Chondrocyte (in vitro differentiated cells): ENCODE measurements at regions not wholly inside any gene's neighbourhood (a gene's known extent, or its start where the extent isn't known, plus 50 kb on each side); places are given as distances from the start of the nearest gene placed in this dataset.

Experiments used
- DNase-seq: peaks from one replicate; pipeline ENCODE4 v3.0.0; 2021; ENCODE audit warnings: mixed read lengths, low spot score
- H3K27ac Mint-ChIP-seq: one replicate; pipeline ENCODE4 v1.8.0; 2021; ENCODE audit warnings: mild to moderate bottlenecking, moderate library complexity, mixed read lengths; ENCODE audit not compliant: unreplicated experiment
- H3K27me3 Mint-ChIP-seq: 2 replicates; pipeline ENCODE4 v1.8.0; 2021; ENCODE audit warnings: low read depth, mixed read lengths
- H3K36me3 Mint-ChIP-seq: 2 replicates; pipeline ENCODE4 v1.8.0; 2021; ENCODE audit warnings: low read depth, mixed read lengths
- H3K4me1 Mint-ChIP-seq: 2 replicates; pipeline ENCODE4 v1.8.0; 2021; ENCODE audit warnings: low read depth, mild to moderate bottlenecking, mixed read lengths
- H3K4me3 Mint-ChIP-seq: one replicate; pipeline ENCODE4 v1.8.0; 2021; ENCODE audit warnings: mild to moderate bottlenecking, moderate library complexity, mixed read lengths; ENCODE audit not compliant: unreplicated experiment
- H3K9me3 Mint-ChIP-seq: 2 replicates; pipeline ENCODE4 v1.8.0; 2021; ENCODE audit warnings: low read depth, mixed read lengths
- TF ChIP-seq, protein P1 (sequence below): fragments of 200-600 bp; sonication (generic); IDR thresholded peaks from 2 replicates; pipeline ENCODE4 v1.5.0; 2021; ENCODE audit warnings: antibody characterized with exemption, mild to moderate bottlenecking, moderate library complexity

DNA sequence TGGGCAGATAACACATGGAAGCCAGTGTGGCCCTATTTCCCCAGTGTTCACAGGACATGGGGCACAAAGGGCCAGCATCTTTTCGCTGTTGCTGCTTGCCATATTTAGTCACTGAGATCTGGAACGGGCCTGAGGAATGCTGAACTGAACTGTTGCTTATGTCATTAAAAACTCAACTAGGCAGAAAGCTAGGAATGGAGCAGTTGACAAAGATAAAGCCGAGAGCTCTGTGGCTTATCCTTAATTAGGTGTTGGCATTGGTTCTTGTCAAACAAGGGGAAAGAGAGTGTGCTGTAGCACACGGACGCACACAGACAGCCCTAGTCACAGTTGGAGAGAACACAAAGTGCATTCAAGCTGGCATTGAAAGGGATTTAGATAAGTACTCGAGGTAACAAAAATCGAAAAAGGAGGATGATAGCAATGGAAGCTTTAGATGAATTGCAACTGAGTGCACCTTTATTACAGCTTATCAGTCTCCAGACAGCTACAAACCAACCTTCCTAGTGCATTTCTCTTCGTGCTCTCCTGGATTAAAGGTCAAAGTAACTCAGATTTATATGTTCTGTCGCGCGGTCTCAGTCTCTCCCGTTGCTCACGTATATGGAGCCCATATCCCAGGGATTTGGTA lies 450.2 kb upstream of the ZNF608 start:
- TF ChIP-seq, protein P1, sequence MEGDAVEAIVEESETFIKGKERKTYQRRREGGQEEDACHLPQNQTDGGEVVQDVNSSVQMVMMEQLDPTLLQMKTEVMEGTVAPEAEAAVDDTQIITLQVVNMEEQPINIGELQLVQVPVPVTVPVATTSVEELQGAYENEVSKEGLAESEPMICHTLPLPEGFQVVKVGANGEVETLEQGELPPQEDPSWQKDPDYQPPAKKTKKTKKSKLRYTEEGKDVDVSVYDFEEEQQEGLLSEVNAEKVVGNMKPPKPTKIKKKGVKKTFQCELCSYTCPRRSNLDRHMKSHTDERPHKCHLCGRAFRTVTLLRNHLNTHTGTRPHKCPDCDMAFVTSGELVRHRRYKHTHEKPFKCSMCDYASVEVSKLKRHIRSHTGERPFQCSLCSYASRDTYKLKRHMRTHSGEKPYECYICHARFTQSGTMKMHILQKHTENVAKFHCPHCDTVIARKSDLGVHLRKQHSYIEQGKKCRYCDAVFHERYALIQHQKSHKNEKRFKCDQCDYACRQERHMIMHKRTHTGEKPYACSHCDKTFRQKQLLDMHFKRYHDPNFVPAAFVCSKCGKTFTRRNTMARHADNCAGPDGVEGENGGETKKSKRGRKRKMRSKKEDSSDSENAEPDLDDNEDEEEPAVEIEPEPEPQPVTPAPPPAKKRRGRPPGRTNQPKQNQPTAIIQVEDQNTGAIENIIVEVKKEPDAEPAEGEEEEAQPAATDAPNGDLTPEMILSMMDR, result no peak
- Mint-ChIP-seq H3K9me3 (no peaks in the 10 kb centered on the region), H3K27me3 (no peaks in the 10 kb centered on the region), H3K4me3 (no peak overlapping the region), H3K4me1 (peaks cover 24% of the 10 kb centered on the region), H3K36me3 (no peaks in the 10 kb centered on the region), H3K27ac (no peak overlapping the region)
- no peak for DNase-seq

DNA sequence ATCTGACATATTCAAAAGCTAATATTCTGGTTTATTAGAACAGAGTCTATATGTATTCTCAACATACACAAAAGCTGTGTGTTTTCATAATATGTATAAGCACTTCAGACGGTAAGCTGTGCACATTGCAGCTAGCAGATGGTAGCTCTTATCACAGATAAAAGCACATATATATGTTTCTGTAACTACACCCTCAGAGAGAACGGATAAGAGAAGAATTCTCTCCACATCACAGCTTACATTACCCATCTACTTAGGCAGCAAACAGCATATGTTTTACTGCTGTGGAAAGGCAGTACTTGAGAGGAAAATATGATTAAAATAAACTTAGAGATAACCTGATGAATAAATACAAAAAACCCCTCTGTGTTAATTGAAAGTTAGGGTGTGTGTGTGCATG lies 450.9 kb upstream of the ZNF608 start:
- H3K27me3 Mint-ChIP-seq, result no peaks in the 10 kb centered on the region
- peaks cover 24% of the 10 kb centered on the region for H3K4me1 Mint-ChIP-seq
- no peak overlapping the region for H3K27ac Mint-ChIP-seq
- H3K36me3 Mint-ChIP-seq, result no peaks in the 10 kb centered on the region
- no peak overlapping the region for H3K4me3 Mint-ChIP-seq
- TF ChIP-seq, protein P1, result no peak
- H3K9me3 Mint-ChIP-seq, result no peaks in the 10 kb centered on the region
- DNase-seq, result no peak

DNA sequence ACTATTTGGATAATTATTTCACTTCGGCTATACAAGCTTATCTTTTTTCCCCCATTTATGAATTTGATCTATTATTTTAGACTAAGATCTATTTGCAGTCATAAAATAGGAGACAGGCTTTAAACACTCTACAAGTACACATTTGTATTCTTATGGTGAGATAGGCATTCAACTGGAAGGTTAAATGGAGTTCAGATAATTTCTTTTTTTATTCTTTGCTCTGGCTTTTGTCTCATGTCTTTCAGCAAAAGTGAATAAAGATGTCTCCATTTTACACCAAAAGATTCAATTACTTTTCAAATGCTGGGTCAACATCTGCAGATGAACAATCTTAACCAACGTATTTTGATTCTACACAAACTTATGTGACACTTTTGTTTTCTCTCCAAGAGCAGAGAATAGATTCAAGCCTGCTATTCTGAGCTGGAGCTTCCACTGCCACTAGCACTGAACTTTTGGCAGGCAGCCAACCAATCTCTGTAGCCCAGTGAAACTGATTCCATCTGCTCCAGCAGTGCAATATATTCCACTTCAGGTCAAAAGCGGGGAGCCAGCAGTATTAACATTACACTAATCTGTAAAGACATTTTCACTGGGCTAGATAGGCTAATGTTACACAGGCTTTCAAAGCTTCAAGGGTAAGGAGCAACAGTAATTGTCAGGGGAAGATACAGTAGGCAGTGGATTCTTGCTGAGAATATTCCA lies 452.0 kb upstream of the ZNF608 start:
- no peaks in the 10 kb centered on the region for H3K9me3 Mint-ChIP-seq
- H3K4me1 Mint-ChIP-seq, result peaks cover 24% of the 10 kb centered on the region
- no peak for DNase-seq
- TF ChIP-seq, protein P1, result no peak
- no peaks in the 10 kb centered on the region for H3K27me3 Mint-ChIP-seq
- H3K27ac Mint-ChIP-seq, result no peak overlapping the region
- no peak overlapping the region for H3K4me3 Mint-ChIP-seq
- H3K36me3 Mint-ChIP-seq, result no peaks in the 10 kb centered on the region

DNA sequence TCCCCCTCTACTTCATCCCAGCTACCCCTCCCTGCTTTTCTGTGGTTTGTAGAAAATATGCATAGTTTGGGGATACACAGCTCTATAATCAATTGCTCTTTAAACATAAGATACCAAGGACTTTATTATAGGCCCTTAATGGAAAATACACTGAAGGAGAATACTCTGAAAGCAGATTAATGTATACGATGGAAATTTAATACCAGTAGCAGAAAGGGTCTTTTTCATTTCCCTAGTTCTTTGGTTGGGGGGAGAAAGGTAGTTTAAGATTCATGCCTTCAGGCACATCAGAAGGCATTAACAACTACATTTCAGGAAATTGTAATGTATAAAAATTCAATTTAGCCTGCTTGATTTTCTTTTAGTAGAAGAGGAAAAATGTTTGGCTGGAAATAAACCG lies 452.9 kb upstream of the ZNF608 start:
- H3K4me3 Mint-ChIP-seq, result no peak overlapping the region
- no peak overlapping the region for H3K27ac Mint-ChIP-seq
- H3K36me3 Mint-ChIP-seq, result no peaks in the 10 kb centered on the region
- H3K4me1 Mint-ChIP-seq, result peaks cover 28% of the 10 kb centered on the region
- no peaks in the 10 kb centered on the region for H3K27me3 Mint-ChIP-seq
- DNase-seq, result no peak
- no peaks in the 10 kb centered on the region for H3K9me3 Mint-ChIP-seq
- TF ChIP-seq, protein P1, result no peak

DNA sequence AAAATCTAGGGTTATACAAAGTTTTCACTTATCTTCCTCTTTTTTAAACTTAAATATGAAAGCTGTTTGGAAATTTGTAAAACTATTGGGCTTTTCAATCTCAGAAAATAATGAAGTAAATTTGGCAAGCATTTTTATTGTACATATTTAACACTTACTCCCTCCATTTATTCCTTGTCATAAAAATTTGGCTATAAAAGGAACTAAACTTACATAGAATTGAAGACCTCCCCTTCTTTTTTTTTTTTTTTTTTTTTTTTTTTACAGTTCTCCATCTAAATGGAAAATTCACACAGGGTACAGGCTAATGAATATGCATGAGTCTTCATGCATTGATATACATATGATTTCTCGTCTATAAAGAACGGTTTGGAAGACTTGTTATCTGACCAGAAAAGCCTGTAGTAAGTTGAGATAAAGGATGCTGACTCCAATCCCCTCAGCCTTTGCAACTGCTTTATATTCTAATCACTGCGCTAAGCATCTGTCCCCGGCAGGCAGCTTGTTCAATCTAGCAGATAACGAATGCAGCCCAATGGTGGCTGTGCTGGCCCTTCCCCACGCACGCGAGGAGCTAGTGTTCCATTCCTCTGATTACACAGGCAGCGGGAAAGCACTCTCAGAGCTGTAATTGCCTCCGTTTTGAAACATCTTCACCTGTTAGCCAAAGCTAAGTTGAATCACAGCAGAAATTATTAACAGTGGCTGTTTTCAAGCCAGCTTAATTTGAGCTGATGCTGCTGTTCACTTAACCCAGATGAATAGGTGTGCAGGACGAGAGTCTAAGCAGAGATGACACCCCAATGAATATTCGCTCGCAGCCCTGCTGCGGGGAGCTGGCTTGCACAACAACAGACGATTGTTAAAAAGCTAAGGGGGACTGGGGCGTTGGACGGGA lies 453.8 kb upstream of the ZNF608 start:
- Mint-ChIP-seq H3K4me3 (peak overlapping the region; percentile 55), H3K4me1 (peaks cover 28% of the 10 kb centered on the region), H3K9me3 (no peaks in the 10 kb centered on the region)

More for the DNA sequence above, 453.8 kb upstream of the ZNF608 start:
- no peaks in the 10 kb centered on the region for H3K27me3 Mint-ChIP-seq
- no peaks in the 10 kb centered on the region for H3K36me3 Mint-ChIP-seq
- DNase-seq, result no peak
- H3K27ac Mint-ChIP-seq, result no peak overlapping the region
- TF ChIP-seq, protein P1, result no peak
